ENCODE measurements at regions not wholly inside any gene's neighbourhood (a gene's known extent, or its start where the extent isn't known, plus 50 kb on each side); places are given as distances from the start of the nearest gene placed in this dataset.
"Not testable (repeated sequence)": the region's sequence is repeated elsewhere in the genome, so short reads cannot be mapped to it uniquely, and the experiment has no call there.

GRCh38 chr6:157727629-157728182 is 95.3 kb upstream of the SNX9 start:
- peaks cover 23% of the 10 kb centered on the region for H3K9me3 Mint-ChIP-seq
- H3K27ac Mint-ChIP-seq, result no peak overlapping the region
- H3K4me3 Mint-ChIP-seq, result no peak overlapping the region
- H3K27me3 Mint-ChIP-seq (ENCODE audit: low read depth), result peaks cover 11% of the 10 kb centered on the region
- H3K4me1 Mint-ChIP-seq (ENCODE audit: low read depth), result no peaks in the 10 kb centered on the region
- no peak for DNase-seq (ENCODE audit: low spot score)
- no peaks in the 10 kb centered on the region for H3K36me3 Mint-ChIP-seq (ENCODE audit: low read depth)

GRCh38 chr6:157728183-157728881 is 94.7 kb upstream of the SNX9 start:
- Mint-ChIP-seq H3K36me3 (ENCODE audit: low read depth) (no peaks in the 10 kb centered on the region), H3K9me3 (peaks cover 23% of the 10 kb centered on the region), H3K4me1 (ENCODE audit: low read depth) (no peaks in the 10 kb centered on the region), H3K4me3 (no peak overlapping the region), H3K27me3 (ENCODE audit: low read depth) (peaks cover 12% of the 10 kb centered on the region), H3K27ac (no peak overlapping the region)
- DNase-seq (ENCODE audit: low spot score), result no peak

GRCh38 chr6:157731221-157731620 is 91.8 kb upstream of the SNX9 start:
- Mint-ChIP-seq H3K4me1 (ENCODE audit: low read depth) (no peaks in the 10 kb centered on the region), H3K36me3 (ENCODE audit: low read depth) (no peaks in the 10 kb centered on the region), H3K27ac (no peak overlapping the region), H3K4me3 (no peak overlapping the region), H3K27me3 (ENCODE audit: low read depth) (peaks cover 9% of the 10 kb centered on the region), H3K9me3 (peaks cover 1% of the 10 kb centered on the region)
- no peak for DNase-seq (ENCODE audit: low spot score)

- no peak overlapping the region for H3K27ac Mint-ChIP-seq
- no peak for DNase-seq (ENCODE audit: low spot score)
- peaks cover 13% of the 10 kb centered on the region for H3K27me3 Mint-ChIP-seq (ENCODE audit: low read depth)
- no peaks in the 10 kb centered on the region for H3K9me3 Mint-ChIP-seq
- no peak overlapping the region for H3K4me3 Mint-ChIP-seq
- no peaks in the 10 kb centered on the region for H3K4me1 Mint-ChIP-seq (ENCODE audit: low read depth)
- H3K36me3 Mint-ChIP-seq (ENCODE audit: low read depth), result no peaks in the 10 kb centered on the region
These were observed 91.0 kb upstream of the SNX9 start for GRCh38 chr6:157732007-157732406.

- peaks cover 18% of the 10 kb centered on the region for H3K27me3 Mint-ChIP-seq (ENCODE audit: low read depth)
- H3K4me3 Mint-ChIP-seq, result no peak overlapping the region
- peaks cover 5% of the 10 kb centered on the region for H3K9me3 Mint-ChIP-seq
- H3K27ac Mint-ChIP-seq, result no peak overlapping the region
- no peaks in the 10 kb centered on the region for H3K36me3 Mint-ChIP-seq (ENCODE audit: low read depth)
- DNase-seq (ENCODE audit: low spot score), result no peak
- no peaks in the 10 kb centered on the region for H3K4me1 Mint-ChIP-seq (ENCODE audit: low read depth)
These were observed 90.5 kb upstream of the SNX9 start for GRCh38 chr6:157732416-157733161.

GRCh38 chr6:157736555-157736954 is 86.5 kb upstream of the SNX9 start:
- H3K4me3 Mint-ChIP-seq, result not testable (repeated sequence)

GRCh38 chr6:157741321-157741947 is 81.6 kb upstream of the SNX9 start:
- H3K27ac Mint-ChIP-seq, result no peak overlapping the region

More at GRCh38 chr6:157736555-157736954, 86.5 kb upstream of the SNX9 start:
- H3K27me3 Mint-ChIP-seq (ENCODE audit: low read depth), result peaks cover 23% of the 10 kb centered on the region
- not testable (repeated sequence) for H3K36me3 Mint-ChIP-seq (ENCODE audit: low read depth); DNase-seq (ENCODE audit: low spot score); H3K27ac Mint-ChIP-seq; H3K4me1 Mint-ChIP-seq (ENCODE audit: low read depth)
- H3K9me3 Mint-ChIP-seq, result peaks cover 20% of the 10 kb centered on the region

GRCh38 chr6:157741948-157742556 is 81.0 kb upstream of the SNX9 start:
- Mint-ChIP-seq H3K27ac (no peak overlapping the region), H3K4me1 (ENCODE audit: low read depth) (peaks cover 1% of the 10 kb centered on the region), H3K9me3 (peaks cover 20% of the 10 kb centered on the region), H3K4me3 (no peak overlapping the region), H3K27me3 (ENCODE audit: low read depth) (peaks cover 25% of the 10 kb centered on the region), H3K36me3 (ENCODE audit: low read depth) (no peaks in the 10 kb centered on the region)
- no peak for DNase-seq (ENCODE audit: low spot score)

More at GRCh38 chr6:157741321-157741947, 81.6 kb upstream of the SNX9 start:
- no peaks in the 10 kb centered on the region for H3K36me3 Mint-ChIP-seq (ENCODE audit: low read depth)
- peaks cover 20% of the 10 kb centered on the region for H3K9me3 Mint-ChIP-seq
- H3K4me3 Mint-ChIP-seq, result no peak overlapping the region
- peaks cover 1% of the 10 kb centered on the region for H3K4me1 Mint-ChIP-seq (ENCODE audit: low read depth)
- DNase-seq (ENCODE audit: low spot score), result no peak
- peaks cover 29% of the 10 kb centered on the region for H3K27me3 Mint-ChIP-seq (ENCODE audit: low read depth)

GRCh38 chr6:157744102-157744601 is 78.9 kb upstream of the SNX9 start:
- Mint-ChIP-seq H3K4me1 (ENCODE audit: low read depth) (peaks cover 3% of the 10 kb centered on the region), H3K36me3 (ENCODE audit: low read depth) (no peaks in the 10 kb centered on the region), H3K27me3 (ENCODE audit: low read depth) (peaks cover 19% of the 10 kb centered on the region), H3K4me3 (no peak overlapping the region), H3K27ac (no peak overlapping the region), H3K9me3 (peaks cover 2% of the 10 kb centered on the region)
- no peak for DNase-seq (ENCODE audit: low spot score)

- no peaks in the 10 kb centered on the region for H3K36me3 Mint-ChIP-seq (ENCODE audit: low read depth)
- DNase-seq (ENCODE audit: low spot score), result no peak
- no peaks in the 10 kb centered on the region for H3K9me3 Mint-ChIP-seq
- H3K27me3 Mint-ChIP-seq (ENCODE audit: low read depth), result peaks cover 24% of the 10 kb centered on the region
- H3K4me1 Mint-ChIP-seq (ENCODE audit: low read depth), result peaks cover 3% of the 10 kb centered on the region
- H3K27ac Mint-ChIP-seq, result no peak overlapping the region
- H3K4me3 Mint-ChIP-seq, result no peak overlapping the region
These were observed 76.1 kb upstream of the SNX9 start for GRCh38 chr6:157746897-157747296.

GRCh38 chr6:157747370-157747769 is 75.7 kb upstream of the SNX9 start:
- H3K9me3 Mint-ChIP-seq, result no peaks in the 10 kb centered on the region
- no peak for DNase-seq (ENCODE audit: low spot score)
- H3K36me3 Mint-ChIP-seq (ENCODE audit: low read depth), result no peaks in the 10 kb centered on the region
- H3K4me1 Mint-ChIP-seq (ENCODE audit: low read depth), result peaks cover 3% of the 10 kb centered on the region
- H3K27me3 Mint-ChIP-seq (ENCODE audit: low read depth), result peaks cover 21% of the 10 kb centered on the region
- H3K27ac Mint-ChIP-seq, result no peak overlapping the region
- no peak overlapping the region for H3K4me3 Mint-ChIP-seq

GRCh38 chr6:157748839-157749571 is 74.0 kb upstream of the SNX9 start:
- H3K4me1 Mint-ChIP-seq (ENCODE audit: low read depth), result peaks cover 5% of the 10 kb centered on the region

GRCh38 chr6:157750973-157751372 is 72.1 kb upstream of the SNX9 start:
- not testable (repeated sequence) for H3K9me3 Mint-ChIP-seq; H3K4me3 Mint-ChIP-seq; H3K4me1 Mint-ChIP-seq (ENCODE audit: low read depth); H3K27ac Mint-ChIP-seq; DNase-seq (ENCODE audit: low spot score); H3K36me3 Mint-ChIP-seq (ENCODE audit: low read depth)
- peaks cover 37% of the 10 kb centered on the region for H3K27me3 Mint-ChIP-seq (ENCODE audit: low read depth)

More at GRCh38 chr6:157748839-157749571, 74.0 kb upstream of the SNX9 start:
- Mint-ChIP-seq H3K4me3 (no peak overlapping the region), H3K27ac (no peak overlapping the region), H3K27me3 (ENCODE audit: low read depth) (peaks cover 25% of the 10 kb centered on the region), H3K36me3 (ENCODE audit: low read depth) (no peaks in the 10 kb centered on the region), H3K9me3 (no peaks in the 10 kb centered on the region)
- DNase-seq (ENCODE audit: low spot score), result no peak

All from T-helper 2 cell treated with Interferon-gamma antibody and Interleukin-4, amounts not matched to agents 5 μg/mL and 100 μg/mL, for 36 hours (primary cell).